ENCODE measurements at regions not wholly inside any gene's neighbourhood (a gene's known extent, or its start where the extent isn't known, plus 50 kb on each side); places are given as distances from the start of the nearest gene placed in this dataset.
"Not testable (repeated sequence)": the region's sequence is repeated elsewhere in the genome, so short reads cannot be mapped to it uniquely, and the experiment has no call there.

DNA sequence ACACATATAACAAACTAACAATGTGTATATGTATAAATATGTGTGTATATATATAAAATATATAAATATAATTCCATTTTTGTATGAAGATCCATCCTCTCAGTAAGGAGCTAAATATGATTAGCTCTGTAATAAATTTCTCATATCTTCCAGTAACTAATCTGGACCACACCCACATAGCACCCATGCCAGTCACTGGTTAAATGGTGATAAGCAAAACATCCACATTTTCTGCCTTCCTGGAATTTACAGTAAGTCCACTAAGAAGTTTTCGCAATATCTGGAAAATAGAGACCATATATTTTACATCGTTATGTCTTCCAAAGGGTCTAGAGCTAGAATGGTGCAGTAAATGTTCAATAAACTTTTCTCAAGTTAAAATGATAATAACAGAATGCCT is 151.5 kb upstream of the STMND1 start:
- DNase-seq (ENCODE audit: low read depth in 2 of 2, low spot score in 1 of 2), result no peak

GRCh38 chr6:16949716-16950115 is 152.1 kb upstream of the STMND1 start:
- no peak for DNase-seq (ENCODE audit: low read depth in 2 of 2, low spot score in 1 of 2)

DNA sequence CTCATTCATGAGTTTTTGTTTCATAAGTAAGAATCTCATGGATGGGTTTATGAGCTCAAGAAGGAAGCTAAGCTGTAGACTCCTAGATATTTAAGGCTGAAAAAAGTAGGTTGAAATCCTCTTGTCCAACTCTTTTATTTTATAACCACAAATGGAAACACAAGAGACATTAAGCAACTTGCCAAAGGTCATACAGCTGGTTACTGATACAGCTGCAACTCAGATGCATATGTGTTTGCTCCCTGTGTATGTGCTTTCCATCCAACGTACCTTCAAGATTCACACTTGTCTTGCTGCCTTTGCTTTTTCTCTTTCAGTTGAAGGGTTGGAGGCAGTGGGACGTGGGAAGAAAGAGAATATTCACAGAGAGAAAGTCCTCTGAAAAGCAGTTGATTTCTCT is 153.5 kb upstream of the STMND1 start:
- DNase-seq (ENCODE audit: low read depth in 2 of 2, low spot score in 1 of 2), result no peak

DNA sequence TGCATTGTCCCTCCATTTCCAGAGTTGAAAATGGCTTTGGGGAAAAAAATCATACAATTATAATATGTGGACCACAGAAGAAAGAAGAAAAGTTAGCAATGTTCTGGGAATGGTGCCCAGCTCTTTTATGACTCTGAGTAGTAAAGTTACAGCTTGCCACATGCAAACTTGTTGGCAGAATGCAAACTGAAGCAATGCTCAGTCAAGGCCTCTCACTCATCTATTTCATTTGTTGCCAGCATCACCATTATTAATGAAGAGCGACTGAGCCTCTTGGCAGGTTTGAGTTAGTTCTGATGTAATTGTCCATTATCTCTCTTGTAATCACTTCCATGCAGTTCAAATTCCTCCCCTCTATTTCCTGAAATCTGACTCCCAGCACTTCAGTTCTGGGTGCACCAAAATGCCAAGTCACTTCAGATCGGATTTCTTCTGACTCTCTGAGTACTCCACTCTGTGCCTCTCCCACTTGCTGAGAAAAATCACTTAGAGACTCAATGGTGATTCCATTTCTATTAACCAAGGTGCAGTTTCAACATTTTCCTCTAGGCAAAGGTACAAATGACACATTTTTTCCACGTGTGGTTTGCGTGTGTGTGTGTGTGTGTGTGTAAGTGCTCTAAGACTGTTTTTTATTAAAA is 154.4 kb upstream of the STMND1 start:
- DNase-seq (ENCODE audit: low read depth in 2 of 2, low spot score in 1 of 2), result no peak

DNA sequence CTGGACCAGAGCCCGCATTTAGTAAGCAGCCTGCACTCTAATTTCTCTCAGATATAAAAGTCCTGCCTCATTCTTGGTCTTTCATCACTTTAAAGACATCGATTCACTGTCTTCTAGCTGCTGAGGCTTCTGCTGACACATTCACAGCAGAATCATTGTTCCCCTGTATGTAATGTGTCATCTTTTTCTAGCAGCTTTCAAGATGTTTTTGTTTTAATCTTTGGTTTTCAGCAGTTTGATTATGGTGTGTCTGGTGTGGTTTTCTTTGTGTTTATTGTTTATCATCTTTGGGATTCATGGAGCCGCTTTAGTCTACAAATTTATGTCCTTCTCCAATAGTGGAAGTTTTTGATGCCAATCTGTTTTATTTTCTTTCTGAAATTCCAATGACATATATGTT is 157.3 kb upstream of the STMND1 start:
- DNase-seq (ENCODE audit: low read depth in 2 of 2, low spot score in 1 of 2), result no peak

DNA sequence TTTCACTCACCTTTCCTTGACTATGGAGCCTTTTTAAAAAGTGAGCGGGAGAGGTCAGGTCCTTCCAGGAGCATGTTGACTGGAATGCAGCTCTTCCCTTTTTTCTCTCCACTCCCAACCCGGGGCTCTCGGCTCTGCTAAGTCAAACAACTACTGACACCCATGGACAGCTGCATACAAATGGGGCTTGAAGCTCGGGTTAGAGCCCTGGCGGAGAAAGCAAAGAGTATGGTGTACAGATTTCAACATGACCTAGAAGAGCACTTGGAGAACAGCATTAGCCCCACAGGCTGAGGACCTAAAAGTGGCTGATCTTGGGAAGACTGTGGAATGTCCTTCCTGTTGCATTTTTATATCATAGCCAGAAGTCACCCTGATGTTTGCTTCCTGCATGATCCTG is 162.0 kb upstream of the STMND1 start:
- DNase-seq (ENCODE audit: low read depth in 2 of 2, low spot score in 1 of 2), result no peak

DNA sequence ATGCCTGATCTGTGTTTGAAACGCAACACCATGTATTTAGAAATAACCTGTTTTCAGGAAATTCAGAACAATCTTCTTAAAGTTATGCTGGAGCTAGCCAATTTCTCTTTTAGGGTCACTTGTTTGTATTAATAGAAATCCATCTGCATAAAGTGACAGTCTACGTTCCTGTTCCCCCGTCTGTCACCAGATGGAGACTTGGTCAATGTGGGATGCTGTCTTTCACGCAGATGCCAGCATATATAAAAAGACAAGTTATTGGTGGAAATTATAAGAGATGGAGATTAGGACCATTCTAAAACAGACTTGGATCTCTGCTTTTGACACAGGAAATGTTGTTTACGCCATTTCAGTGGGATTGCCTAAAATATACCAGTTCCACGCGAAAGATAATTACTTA is 162.5 kb upstream of the STMND1 start:
- DNase-seq (ENCODE audit: low read depth in 2 of 2, low spot score in 1 of 2), result no peak

DNA sequence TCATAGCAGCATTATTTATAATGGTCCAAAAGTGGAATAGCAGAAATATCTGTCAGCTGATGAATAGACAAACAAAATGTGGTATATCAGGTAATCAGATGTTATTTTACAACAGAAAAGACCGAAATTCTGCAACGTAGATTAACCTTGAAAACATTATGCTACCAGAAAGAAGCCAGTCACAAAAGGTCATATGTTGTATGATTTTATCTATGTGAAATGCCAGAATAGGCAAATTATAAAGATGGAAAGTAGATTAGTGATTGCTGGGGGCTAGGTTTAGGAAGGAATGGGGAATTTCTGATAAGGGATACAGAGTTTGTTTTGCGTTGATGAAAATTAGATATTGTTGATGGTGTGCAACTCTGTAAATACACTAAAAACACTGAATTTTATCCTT is 165.0 kb upstream of the STMND1 start:
- DNase-seq (ENCODE audit: low read depth in 2 of 2, low spot score in 1 of 2), result no peak

- no peak for DNase-seq (ENCODE audit: low read depth in 2 of 2, low spot score in 1 of 2)
These were observed 167.9 kb upstream of the STMND1 start for GRCh38 chr6:16933961-16934360.

DNA sequence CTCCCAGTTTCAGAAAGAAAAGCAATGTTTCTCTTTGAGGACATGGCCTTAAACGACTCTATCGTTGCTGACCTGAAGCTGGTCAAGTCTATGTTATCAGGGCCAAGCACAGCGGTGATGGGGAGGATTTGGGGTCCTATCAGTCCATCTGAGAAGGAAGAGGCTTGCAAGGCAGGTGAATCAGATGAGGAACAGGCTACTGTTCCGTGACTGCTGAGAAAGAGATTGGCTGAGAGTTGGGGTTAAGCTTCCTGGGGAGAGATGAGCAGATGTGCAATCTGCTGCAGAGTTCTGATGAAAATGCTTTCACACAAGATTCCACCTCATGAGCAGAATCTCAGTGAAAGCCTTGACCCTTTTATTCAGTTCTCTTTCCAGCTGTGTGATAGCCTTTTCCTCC is 168.3 kb upstream of the STMND1 start:
- no peak for DNase-seq (ENCODE audit: low read depth in 2 of 2, low spot score in 1 of 2)

GRCh38 chr6:16932920-16933319 is 168.9 kb upstream of the STMND1 start:
- DNase-seq (ENCODE audit: low read depth in 2 of 2, low spot score in 1 of 2), result no peak

GRCh38 chr6:16931079-16931478 is 169.8 kb upstream of the ATXN1 start:
- DNase-seq (ENCODE audit: low read depth in 2 of 2, low spot score in 1 of 2), result not testable (repeated sequence)

GRCh38 chr6:16930432-16930831 is 169.2 kb upstream of the ATXN1 start:
- DNase-seq (ENCODE audit: low read depth in 2 of 2, low spot score in 1 of 2), result no peak

DNA sequence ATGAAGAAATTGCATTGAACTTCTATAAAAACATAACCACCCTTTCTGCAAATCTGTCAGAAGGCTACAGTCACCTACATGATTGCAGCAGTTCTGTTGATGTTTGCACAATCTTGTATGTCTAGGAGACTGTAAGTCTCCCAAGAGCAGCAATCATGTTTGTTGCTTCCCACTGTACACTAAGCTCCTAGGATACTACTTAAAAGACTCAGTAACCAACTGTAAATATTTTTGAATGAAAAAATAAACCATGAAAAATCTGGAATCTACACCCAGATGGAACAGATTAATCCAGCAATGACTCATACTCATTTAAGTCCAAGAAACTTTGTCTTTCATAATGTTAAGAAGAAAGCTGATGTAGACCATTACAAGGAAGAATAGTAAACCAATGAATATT is 168.5 kb upstream of the ATXN1 start:
- no peak for DNase-seq (ENCODE audit: low read depth in 2 of 2, low spot score in 1 of 2)

GRCh38 chr6:16928387-16928786 is 167.1 kb upstream of the ATXN1 start:
- no peak for DNase-seq (ENCODE audit: low read depth in 2 of 2, low spot score in 1 of 2)

- no peak for DNase-seq (ENCODE audit: low read depth in 2 of 2, low spot score in 1 of 2)
These were observed 165.9 kb upstream of the ATXN1 start for GRCh38 chr6:16927205-16927604.

DNA sequence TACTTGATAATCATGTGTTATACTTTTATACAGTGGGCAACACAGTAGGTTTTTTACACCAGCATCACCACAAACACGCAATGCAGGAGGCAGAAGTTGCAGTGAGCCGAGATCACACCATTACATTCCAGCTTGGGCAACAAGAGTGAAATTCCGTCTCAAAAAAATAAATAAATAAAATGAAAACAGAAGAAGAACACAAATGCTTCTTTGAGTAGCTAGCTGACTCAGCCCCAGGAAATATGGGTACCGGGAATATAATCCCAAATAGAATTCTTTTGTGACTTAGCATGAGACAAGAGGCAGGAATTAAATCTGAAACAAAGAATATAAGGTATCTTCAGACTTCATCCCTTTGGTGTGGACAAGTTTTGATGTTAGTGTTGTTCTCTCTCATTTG is 164.2 kb upstream of the ATXN1 start:
- DNase-seq (ENCODE audit: low read depth in 2 of 2, low spot score in 1 of 2), result no peak

GRCh38 chr6:16922282-16922681 is 161.0 kb upstream of the ATXN1 start:
- DNase-seq (ENCODE audit: low read depth in 2 of 2, low spot score in 1 of 2), result no peak

DNA sequence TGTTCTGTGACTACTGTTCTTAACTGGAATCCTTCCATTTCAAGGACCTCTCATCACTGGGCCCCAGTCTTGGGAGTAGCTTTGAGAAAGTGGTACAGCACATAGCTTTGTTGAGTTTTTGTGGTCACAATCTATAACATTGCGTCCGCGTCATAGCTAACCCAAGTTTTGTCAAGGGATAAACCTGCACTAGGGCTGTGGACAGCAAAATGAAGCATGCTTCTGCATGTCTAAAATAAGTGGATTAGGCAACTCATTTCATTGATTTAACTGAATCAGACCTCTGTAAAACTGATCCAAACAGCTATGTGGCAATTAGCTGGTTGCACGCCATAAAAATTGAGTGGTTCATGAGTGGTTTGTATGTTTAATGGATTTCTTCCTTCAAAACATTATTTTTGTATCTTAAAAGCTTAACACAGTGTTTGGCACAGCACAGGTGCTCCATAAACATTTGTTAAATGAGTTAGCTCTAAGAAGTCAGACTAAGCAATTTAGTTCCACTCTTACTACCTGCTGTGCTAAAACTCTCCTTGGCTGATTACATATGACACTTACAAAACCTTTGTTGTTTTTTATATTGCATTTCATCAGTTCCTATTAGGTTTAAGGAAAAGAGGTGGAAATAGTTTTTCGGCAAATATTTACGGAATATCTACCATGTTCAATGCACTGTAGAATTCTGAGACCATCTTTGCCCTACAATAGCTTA is 160.3 kb upstream of the ATXN1 start:
- no peak for DNase-seq (ENCODE audit: low read depth in 2 of 2, low spot score in 1 of 2)

- no peak for DNase-seq (ENCODE audit: low read depth in 2 of 2, low spot score in 1 of 2)
These were observed 157.3 kb upstream of the ATXN1 start for GRCh38 chr6:16918586-16918985.

- DNase-seq (ENCODE audit: low read depth in 2 of 2, low spot score in 1 of 2), result no peak
These were observed 152.9 kb upstream of the ATXN1 start for GRCh38 chr6:16914184-16914583.

- no peak for DNase-seq (ENCODE audit: low read depth in 2 of 2, low spot score in 1 of 2)
These were observed 151.5 kb upstream of the ATXN1 start for GRCh38 chr6:16912756-16913155.

GRCh38 chr6:16911088-16911487 is 149.8 kb upstream of the ATXN1 start:
- no peak for DNase-seq (ENCODE audit: low read depth in 2 of 2, low spot score in 1 of 2)
